HG03469 (cell line): ENCODE measurements at regions not wholly inside any gene's neighbourhood (a gene's known extent, or its start where the extent isn't known, plus 50 kb on each side); places are given as distances from the start of the nearest gene placed in this dataset.

Source experiments
- ATAC-seq: cut with Tn5 transposase; IDR thresholded peaks from one replicate; pipeline ENCODE4 v1.9.1; 2021; ENCODE audit warnings: mild to moderate bottlenecking, moderate library complexity, moderate number of reproducible peaks; ENCODE audit not compliant: unreplicated experiment

DNA sequence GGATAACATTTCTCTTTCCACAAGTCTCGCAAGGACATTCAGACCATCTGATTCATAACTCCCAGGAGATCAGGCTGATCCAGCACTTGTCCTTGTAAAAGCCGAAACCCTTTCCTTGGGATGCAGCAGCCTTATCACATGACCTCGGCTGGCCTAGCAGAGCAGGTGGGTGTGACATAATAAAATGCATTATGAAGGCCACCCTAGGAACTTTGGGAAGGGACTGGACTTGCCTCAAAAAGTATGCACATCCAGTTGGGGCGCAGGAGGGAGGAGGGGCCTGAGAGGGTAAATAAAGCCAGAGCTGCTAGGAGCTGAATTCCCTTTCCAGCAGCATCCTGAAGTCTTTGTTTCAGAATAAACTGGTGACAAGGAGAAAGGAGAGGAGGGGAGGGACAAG, 260.8 kb downstream of the SNX13 start:
- no peak for ATAC-seq

DNA sequence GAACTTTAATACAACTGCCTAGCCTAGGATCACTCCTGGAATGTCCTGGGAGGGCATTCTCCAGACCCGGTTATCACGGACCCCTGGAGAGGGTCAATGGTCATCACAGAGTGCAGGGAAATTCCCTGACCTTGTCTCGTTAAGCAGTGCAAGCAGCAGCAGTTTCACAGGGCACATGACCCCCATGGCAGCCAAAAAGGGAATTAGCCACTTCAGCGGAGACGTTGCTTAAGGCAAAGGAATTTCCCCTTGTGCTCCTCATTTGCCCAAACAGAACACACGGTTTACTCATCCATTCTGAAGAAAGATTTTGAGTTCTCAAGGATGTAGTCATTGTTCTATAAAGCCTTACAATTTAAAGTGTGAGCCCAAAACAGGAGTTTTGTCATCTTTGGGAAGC, 260.3 kb downstream of the SNX13 start:
- ATAC-seq: no peak

DNA sequence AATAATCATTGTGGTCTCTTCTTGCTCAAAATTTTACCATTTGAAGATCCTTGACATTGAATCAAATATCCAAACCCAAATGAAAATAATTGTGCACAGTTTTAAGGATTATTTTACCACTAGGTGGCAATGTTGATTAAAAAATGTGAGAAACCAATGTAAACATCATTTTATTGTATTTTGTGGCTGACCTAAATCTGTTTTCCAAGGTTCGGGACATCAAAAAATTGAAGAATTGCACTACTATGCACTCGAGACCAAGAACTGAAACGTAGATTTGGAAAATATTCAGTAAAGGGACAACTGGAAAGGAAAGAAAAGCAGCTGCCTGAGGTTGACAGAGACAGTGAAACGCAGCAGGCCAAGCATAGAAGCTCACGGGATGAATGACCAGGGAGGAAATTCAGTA, 259.3 kb downstream of the SNX13 start:
- ATAC-seq: no peak

- no peak for ATAC-seq
These were observed 258.3 kb downstream of the SNX13 start for GRCh38 chr7:17681965-17682364.

- no peak for ATAC-seq
These were observed 257.7 kb downstream of the SNX13 start for GRCh38 chr7:17682586-17682985.

- ATAC-seq: no peak
These were observed 255.2 kb downstream of the SNX13 start for GRCh38 chr7:17685141-17685540.

DNA sequence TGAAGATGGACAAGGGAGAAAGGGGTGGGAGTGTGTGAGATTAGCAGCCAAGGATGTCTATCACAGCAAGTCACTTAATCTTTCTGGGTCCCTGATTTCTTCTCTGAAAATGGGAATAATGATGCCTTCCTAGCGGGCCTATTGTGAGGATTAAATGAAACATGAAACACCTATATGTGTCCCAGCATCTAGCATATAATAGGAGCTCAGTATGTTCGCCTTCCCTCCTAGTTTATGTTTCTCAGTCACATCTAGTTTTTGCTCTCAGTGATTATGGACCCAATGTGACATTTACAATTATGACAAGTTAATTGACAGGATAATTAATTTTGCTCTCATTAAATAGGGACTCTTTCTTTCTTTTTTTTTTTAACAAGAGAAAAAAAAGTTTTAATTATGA, 252.9 kb downstream of the SNX13 start:
- ATAC-seq: no peak

DNA sequence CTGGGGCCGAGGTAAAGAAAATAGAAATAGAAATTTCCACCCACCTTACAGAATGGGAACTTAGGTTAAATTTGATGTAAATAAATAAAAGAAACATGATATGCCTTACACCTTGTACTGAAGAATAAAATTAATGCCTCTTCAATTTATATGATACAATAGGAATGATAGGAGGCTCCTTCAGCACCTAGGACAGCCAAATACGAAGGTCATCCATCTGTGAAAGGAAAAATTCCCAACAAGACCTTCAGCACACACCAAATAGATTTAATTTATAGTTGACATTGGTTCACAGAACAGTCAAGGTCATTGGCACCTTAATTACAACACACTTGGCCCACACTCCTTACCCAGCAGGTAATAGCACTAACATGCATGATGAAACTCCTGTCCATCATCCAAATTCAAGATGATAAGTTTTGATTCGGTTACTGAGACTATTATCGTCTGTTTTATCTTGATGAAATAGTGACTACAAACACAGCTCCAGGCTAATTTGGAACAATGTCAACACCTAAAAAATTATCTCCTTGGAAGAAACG, 250.9 kb downstream of the SNX13 start:
- ATAC-seq: no peak

DNA sequence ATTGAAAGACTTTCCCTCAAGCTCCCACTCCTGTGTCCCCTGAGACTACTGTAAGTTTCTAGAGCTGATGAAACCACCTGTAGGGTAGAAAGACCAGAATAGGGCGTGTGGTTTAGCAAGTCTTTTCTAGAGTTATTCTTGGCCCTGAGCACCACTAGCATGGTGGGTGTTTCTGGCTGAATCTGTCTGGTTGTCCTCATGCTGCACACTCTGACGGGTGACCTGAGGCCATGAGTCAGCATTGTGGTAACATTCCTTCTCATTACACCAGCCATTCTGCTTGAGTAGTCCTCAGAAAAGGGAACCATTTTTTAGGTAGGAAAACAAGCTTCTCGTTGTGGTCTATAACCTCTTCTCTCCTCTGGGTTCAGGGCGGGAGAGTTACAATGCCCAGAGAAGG, 250.3 kb downstream of the SNX13 start:
- ATAC-seq: peak; percentile 94

GRCh38 chr7:17696422-17696821, 243.9 kb downstream of the SNX13 start:
- no peak for ATAC-seq

DNA sequence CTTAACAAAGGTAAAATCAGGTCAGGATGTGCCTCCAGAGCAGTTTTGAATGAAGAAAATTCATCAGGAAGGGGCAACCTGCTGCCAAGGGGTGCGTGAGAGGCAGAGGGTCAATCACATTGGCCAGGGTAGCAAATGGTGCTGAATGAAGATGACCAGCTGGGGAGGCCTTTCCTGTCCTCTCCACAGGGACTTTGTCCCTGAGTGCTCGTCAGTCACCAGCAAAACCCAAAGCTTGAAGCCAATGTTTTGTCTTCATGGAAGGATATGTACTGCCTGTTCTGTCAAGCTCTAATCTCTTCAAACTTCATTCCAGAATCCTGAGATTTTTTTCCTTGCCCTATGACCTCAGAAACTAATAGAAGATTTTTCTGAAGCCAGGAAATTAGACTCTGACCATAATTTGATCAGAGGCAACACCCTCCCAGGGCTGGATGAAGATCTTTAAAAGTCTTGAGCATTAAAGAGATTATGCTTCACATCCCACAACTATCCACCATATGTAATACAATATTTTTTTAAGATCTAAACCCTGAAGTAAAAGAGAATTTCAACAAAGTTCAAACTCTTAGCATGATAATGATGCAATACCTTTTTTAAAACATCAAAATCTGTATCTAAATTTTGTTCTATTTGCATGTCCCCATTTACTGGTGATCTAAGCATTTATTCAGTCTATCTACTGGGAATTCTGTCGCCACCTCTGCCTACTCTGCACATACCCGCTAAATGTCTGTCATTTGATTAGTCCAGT, 243.0 kb downstream of the SNX13 start:
- ATAC-seq: no peak

GRCh38 chr7:17699696-17700095, 240.6 kb downstream of the SNX13 start:
- ATAC-seq: no peak

DNA sequence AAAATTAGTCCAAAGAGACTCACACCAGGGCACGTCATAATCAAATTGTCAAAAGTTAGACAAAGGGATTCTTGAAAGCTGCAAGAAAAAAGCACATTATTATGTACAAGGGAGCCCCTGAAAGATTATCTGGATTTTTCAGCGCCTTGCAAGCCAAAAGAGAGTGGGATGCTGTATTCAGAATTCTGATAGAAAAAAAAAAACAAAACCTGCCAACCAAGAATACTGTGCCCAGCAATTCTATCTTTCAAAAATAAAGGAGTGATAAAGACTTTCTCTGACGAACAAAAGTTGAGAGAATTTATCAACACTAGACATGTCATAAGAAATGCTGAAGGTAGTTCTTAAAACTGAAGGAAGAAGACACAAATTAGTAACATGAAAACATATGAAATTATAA, 240.2 kb downstream of the SNX13 start:
- no peak for ATAC-seq

DNA sequence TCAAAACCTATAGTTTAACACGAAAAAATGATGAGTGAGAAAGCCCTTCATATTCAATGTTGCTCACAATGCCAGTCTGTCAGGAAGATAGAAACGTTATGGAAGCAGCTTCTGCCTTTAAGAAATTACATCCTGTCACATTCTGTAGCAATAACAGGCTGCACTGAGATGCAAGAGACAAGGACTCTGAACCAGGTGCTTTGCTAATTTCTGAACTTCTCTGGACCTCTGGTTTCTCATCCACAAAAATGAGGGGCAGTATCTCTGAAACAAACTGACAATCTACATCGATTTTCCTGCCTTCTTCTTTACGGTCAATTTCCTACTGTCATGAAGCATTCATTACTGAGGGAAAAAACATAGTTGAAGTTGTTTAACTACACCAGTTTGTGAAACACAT, 234.0 kb downstream of the SNX13 start:
- ATAC-seq: no peak

- ATAC-seq: peak; percentile 78
These were observed 233.6 kb downstream of the SNX13 start for GRCh38 chr7:17706734-17707133.

GRCh38 chr7:17709127-17709526, 231.2 kb downstream of the SNX13 start:
- no peak for ATAC-seq

GRCh38 chr7:17709599-17709998, 230.7 kb downstream of the SNX13 start:
- no peak for ATAC-seq

- no peak for ATAC-seq
These were observed 230.0 kb downstream of the SNX13 start for GRCh38 chr7:17710312-17710711.

DNA sequence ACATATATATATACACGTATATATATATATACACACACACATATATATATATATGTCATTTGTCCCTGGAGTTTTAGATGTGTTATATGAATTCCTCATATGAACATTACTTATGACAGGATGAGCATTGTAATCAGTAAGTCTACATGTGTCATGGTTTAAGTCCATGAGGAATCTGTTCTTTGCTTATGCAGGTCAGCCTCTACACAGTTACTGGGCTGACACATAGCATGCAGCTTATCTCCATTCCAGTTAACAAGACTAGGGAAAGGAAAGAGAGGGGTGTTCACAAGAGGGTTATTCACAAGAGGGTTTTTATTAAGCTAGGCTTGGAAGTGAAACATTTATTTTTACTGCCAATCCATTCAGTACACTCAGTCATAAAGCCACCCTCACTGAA, 226.7 kb downstream of the SNX13 start:
- ATAC-seq: no peak

- no peak for ATAC-seq
These were observed 223.5 kb downstream of the SNX13 start for GRCh38 chr7:17716816-17717215.

DNA sequence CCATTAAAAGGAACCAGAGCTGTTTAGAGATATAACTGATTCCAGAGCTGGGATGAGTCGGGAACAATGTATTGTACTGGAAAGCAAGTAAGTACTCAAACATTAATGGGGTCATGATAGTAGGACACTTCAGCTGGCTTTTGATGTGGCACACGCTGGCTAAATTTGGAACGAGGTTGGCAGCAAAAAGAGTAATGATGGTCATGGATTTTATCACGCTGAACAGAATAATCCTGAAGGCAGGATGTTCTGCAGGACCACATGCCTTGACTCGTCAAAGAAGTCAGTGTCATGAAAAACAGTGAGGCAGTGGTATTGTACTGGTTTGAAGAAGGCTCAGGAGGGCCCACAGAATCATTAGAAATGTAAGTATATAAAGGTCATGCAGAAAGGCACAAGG, 220.3 kb downstream of the SNX13 start:
- ATAC-seq: no peak

- ATAC-seq: no peak
These were observed 218.5 kb downstream of the SNX13 start for GRCh38 chr7:17721736-17722285.

DNA sequence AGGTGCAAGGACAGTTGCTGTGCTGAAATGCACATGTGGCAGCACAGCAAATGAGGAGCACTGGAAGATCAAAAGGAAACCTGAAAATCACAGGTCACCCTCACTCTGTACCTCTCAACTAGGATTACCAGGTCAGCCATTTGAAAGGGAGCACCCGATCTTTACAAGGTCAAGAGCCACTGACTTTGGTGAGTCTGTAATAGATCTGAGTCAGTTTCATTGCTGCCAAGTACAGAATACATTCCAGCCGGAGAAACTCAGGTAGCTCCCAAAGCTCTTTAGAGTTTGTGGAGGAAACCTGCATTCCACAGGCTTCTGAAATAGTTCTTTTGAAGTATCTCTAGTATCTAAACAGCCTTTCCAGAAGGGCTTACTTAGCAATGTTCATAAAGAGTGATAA, 217.5 kb downstream of the SNX13 start:
- no peak for ATAC-seq
